Gastroesophageal sphincter (tissue), 4 donors: ENCODE measurements at regions not wholly inside any gene's neighbourhood (a gene's known extent, or its start where the extent isn't known, plus 50 kb on each side); places are given as distances from the start of the nearest gene placed in this dataset.

Source experiments
- ATAC-seq: fragments of 150-250 bp; one replicate; pipeline ENCODE4 v1.9.1; 2016; ENCODE audit warnings: mild to moderate bottlenecking, moderate library complexity
- H3K27ac ChIP-seq, 4 donors: fragments of 200-600 bp; sonication (generic) in 3 of 4; 1 replicate in 3 of 4; 2 replicates in 1 of 4; pipeline ENCODE4 v1.5.1; 2016 to 2019
- H3K27me3 ChIP-seq: fragments of 200-600 bp; sonication (generic); one replicate; pipeline ENCODE4 v1.5.1; 2019
- H3K36me3 ChIP-seq, 2 donors: fragments of 200-600 bp; sonication (generic); one replicate each; pipeline ENCODE4 v1.5.1; 2019; ENCODE audit warnings: control low read depth in 1 of 2
- H3K4me1 ChIP-seq, 3 donors: fragments of 200-600 bp; sonication (generic); 1 replicate in 2 of 3; 2 replicates in 1 of 3; pipeline ENCODE4 v1.5.1; 2016 to 2019; ENCODE audit warnings: control low read depth in 2 of 3
- H3K4me3 ChIP-seq, 2 donors: fragments of 200-600 bp; sonication (generic); one replicate each; pipeline ENCODE4 v1.5.1; 2019; ENCODE audit warnings: mild to moderate bottlenecking in 1 of 2, moderate library complexity in 1 of 2
- H3K9me3 ChIP-seq, 3 donors: fragments of 200-600 bp; sonication (generic); one replicate each; pipeline ENCODE4 v1.5.1; 2017 to 2019; ENCODE audit warnings: control low read depth in 2 of 3
- EP300 ChIP-seq: sonication (generic); formaldehyde crosslinking; IDR thresholded peaks from one replicate; pipeline ENCODE4 v1.6.1; 2017; ENCODE audit warnings: antibody characterized with exemption, mild to moderate bottlenecking
- POLR2A ChIP-seq, 2 donors: fragments of 450-650 bp; IDR thresholded peaks; one replicate each; pipeline ENCODE4 v1.6.1; 2017; ENCODE audit warnings: antibody characterized with exemption in 2 of 2, mild to moderate bottlenecking in 2 of 2, moderate library complexity in 1 of 2
- POLR2AphosphoS5 ChIP-seq: sonication (generic); formaldehyde crosslinking; IDR thresholded peaks from one replicate; pipeline ENCODE4 v1.6.1; 2017; ENCODE audit warnings: antibody characterized with exemption
- WGBS, 2 donors: methylation state at CpG; one replicate each; pipeline ENCODE4 v1.1.5; 2018; ENCODE audit warnings: low coverage in 1 of 2; 5-methylcytosine and 5-hydroxymethylcytosine counted together
- TF ChIP-seq, protein P1 (sequence below), 4 experiments: fragments of 200-600 bp in 2 of 4; fragments of 450-650 bp in 2 of 4; sonication (generic) in 1 of 4; IDR thresholded peaks; one replicate each; pipeline ENCODE4 v1.5.1; 2017 to 2019; ENCODE audit warnings: antibody characterized with exemption in 4 of 4, mild to moderate bottlenecking in 2 of 4, moderate library complexity in 2 of 4

DNA sequence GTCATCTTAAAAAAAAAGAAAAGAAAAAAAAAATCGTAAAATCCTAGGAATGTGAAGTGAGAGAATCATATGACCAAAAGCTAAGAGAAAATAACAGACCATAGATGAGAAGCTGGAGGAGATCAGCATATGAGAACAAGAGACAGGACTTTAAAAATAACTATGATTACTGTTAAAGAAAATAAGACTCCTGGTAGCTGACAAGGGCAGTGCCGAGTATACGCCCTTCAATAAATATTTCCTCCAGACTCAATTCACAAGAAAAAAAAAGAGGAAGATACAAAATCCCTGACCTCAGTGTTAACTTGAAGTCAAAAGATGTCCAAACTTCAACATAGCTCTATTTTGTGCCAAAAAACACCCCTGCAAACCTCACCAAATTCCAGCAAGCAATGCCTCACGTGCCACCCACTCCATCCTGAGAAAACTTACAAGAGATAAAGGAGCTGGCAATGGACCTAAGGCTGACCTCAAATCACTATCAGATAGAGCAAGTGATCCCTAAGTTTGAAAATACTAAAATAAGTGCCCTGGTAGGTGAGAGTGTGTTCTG is 817.2 kb downstream of the SOCS6 start:
- no peak for ATAC-seq
- 36 to 65% methylated on average over 3 to 4 of the region's 4 CpGs for WGBS, 2 donors
- peaks cover 0 to 13% (median 0%) of the 10 kb centered on the region in 3 donors for H3K4me1 ChIP-seq
- no peaks in the 10 kb centered on the region for H3K27me3 ChIP-seq
- H3K4me3 ChIP-seq = no peak overlapping the region
- no peaks in the 10 kb centered on the region for H3K36me3 ChIP-seq
- H3K27ac ChIP-seq = no peak overlapping the region
- H3K9me3 ChIP-seq = no peaks in the 10 kb centered on the region
- TF ChIP-seq EP300 (no peak), POLR2A (IDR thresholded peaks at IDR 0.05) (no peak)
- TF ChIP-seq, protein P1, sequence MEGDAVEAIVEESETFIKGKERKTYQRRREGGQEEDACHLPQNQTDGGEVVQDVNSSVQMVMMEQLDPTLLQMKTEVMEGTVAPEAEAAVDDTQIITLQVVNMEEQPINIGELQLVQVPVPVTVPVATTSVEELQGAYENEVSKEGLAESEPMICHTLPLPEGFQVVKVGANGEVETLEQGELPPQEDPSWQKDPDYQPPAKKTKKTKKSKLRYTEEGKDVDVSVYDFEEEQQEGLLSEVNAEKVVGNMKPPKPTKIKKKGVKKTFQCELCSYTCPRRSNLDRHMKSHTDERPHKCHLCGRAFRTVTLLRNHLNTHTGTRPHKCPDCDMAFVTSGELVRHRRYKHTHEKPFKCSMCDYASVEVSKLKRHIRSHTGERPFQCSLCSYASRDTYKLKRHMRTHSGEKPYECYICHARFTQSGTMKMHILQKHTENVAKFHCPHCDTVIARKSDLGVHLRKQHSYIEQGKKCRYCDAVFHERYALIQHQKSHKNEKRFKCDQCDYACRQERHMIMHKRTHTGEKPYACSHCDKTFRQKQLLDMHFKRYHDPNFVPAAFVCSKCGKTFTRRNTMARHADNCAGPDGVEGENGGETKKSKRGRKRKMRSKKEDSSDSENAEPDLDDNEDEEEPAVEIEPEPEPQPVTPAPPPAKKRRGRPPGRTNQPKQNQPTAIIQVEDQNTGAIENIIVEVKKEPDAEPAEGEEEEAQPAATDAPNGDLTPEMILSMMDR (IDR thresholded peaks at IDR 0.05) = no peak

GRCh38 chr18:71105078-71105819 is 816.4 kb downstream of the SOCS6 start:
- H3K4me1 ChIP-seq = peaks cover 0 to 13% (median 0%) of the 10 kb centered on the region in 3 donors
- H3K36me3 ChIP-seq = no peaks in the 10 kb centered on the region
- H3K27me3 ChIP-seq = no peaks in the 10 kb centered on the region
- H3K27ac ChIP-seq = peak overlapping the region in 2 of 4 donors; percentile 28 to 59
- WGBS, 2 donors = 19 to 40% methylated on average over 4 to 5 of the region's 6 CpGs
- no peak overlapping the region for H3K4me3 ChIP-seq
- H3K9me3 ChIP-seq = no peaks in the 10 kb centered on the region
- TF ChIP-seq POLR2A (IDR thresholded peaks at IDR 0.05) (no peak), POLR2AphosphoS5 (no peak), EP300 (no peak)
- TF ChIP-seq, protein P1 (IDR thresholded peaks at IDR 0.05) = no peak
- ATAC-seq = no peak

- Histone ChIP-seq H3K36me3 (no peaks in the 10 kb centered on the region), H3K9me3 (no peaks in the 10 kb centered on the region), H3K27ac (no peak overlapping the region), H3K4me1 (no peaks in the 10 kb centered on the region), H3K4me3 (no peak overlapping the region), H3K27me3 (no peaks in the 10 kb centered on the region)
- TF ChIP-seq POLR2A (IDR thresholded peaks at IDR 0.05) = no peak
- no peak for TF ChIP-seq POLR2AphosphoS5
- TF ChIP-seq, protein P1 (IDR thresholded peaks at IDR 0.05) = no peak
- no peak for TF ChIP-seq EP300
- WGBS, 2 donors = 42 to 68% methylated on average over 4 to 9 of the region's 9 CpGs
- no peak for ATAC-seq
Measured at GRCh38 chr18:71079606-71080005, 790.8 kb downstream of the SOCS6 start.

GRCh38 chr18:71077451-71077850 is 788.6 kb downstream of the SOCS6 start:
- no peak overlapping the region for H3K27ac ChIP-seq
- no peaks in the 10 kb centered on the region for H3K4me1 ChIP-seq
- ATAC-seq = no peak
- no peak overlapping the region for H3K4me3 ChIP-seq
- no peaks in the 10 kb centered on the region for H3K36me3 ChIP-seq
- WGBS, 2 donors = 51 to 60% methylated on average over 1 to 4 of the region's 4 CpGs
- H3K27me3 ChIP-seq = no peaks in the 10 kb centered on the region
- no peaks in the 10 kb centered on the region for H3K9me3 ChIP-seq
- TF ChIP-seq EP300 (no peak), POLR2A (IDR thresholded peaks at IDR 0.05) (no peak), POLR2AphosphoS5 (no peak)
- TF ChIP-seq, protein P1 (IDR thresholded peaks at IDR 0.05) = no peak

GRCh38 chr18:71075147-71075546 is 786.3 kb downstream of the SOCS6 start:
- Histone ChIP-seq H3K4me3 (no peak overlapping the region), H3K4me1 (no peaks in the 10 kb centered on the region), H3K27ac (no peak overlapping the region), H3K9me3 (no peaks in the 10 kb centered on the region), H3K27me3 (no peaks in the 10 kb centered on the region), H3K36me3 (no peaks in the 10 kb centered on the region)
- no peak for ATAC-seq
- 79 to 80% methylated on average over 3 of the region's 3 CpGs for WGBS, 2 donors
- TF ChIP-seq EP300 (no peak), POLR2A (IDR thresholded peaks at IDR 0.05) (no peak), POLR2AphosphoS5 (no peak)
- TF ChIP-seq, protein P1 (IDR thresholded peaks at IDR 0.05) = no peak
